PC-3 (cell line): ENCODE measurements at regions not wholly inside any gene's neighbourhood (a gene's known extent, or its start where the extent isn't known, plus 50 kb on each side); places are given as distances from the start of the nearest gene placed in this dataset.
"Not testable (repeated sequence)": the region's sequence is repeated elsewhere in the genome, so short reads cannot be mapped to it uniquely, and the experiment has no call there.

Experiments used
- ATAC-seq: fragments of 200-7000 bp; cut with Tn5 transposase; 2 replicates; pipeline ENCODE4 v1.9.1; 2020; ENCODE audit warnings: mild to moderate bottlenecking, moderate library complexity
- BruUV-seq: library from RNA; stranded (reverse); fragments of 400-500 nt; replicated peaks from 2 replicates; lab custom pipeline; 2021; lab: Mats Ljungman, UMichigan
- CTCF ChIA-PET: fragments of 300-600 bp; sonication (Branson Sonifier 250); formaldehyde crosslinking; loops from one replicate; lab custom pipeline; 2022; ENCODE audit warnings: antibody characterized with exemption; lab: Charles Lee
- POLR2A ChIA-PET: fragments of 300-600 bp; sonication (Branson Sonifier 250); formaldehyde crosslinking; loops from one replicate; lab custom pipeline; 2022; ENCODE audit warnings: antibody characterized with exemption; ENCODE audit not compliant: unreplicated experiment; lab: Charles Lee
- DNase-seq: peaks from one replicate; pipeline ENCODE4 v3.0.0-alpha.2; 2015
- H2AFZ ChIP-seq: fragments of 300-600 bp; sonication (generic); 2 replicates; pipeline ENCODE4 v1.6.0; 2016; ENCODE audit warnings: antibody characterized with exemption, low read length
- H3F3A ChIP-seq: fragments of 300-600 bp; sonication (generic); one replicate; pipeline ENCODE4 v1.6.0; 2017; ENCODE audit warnings: antibody characterized with exemption, low read length, control low read depth, mild to moderate bottlenecking; ENCODE audit not compliant: unreplicated experiment
- H3K27ac ChIP-seq: fragments of 300-600 bp; sonication (generic); 2 replicates; pipeline ENCODE4 v1.5.1; 2016; ENCODE audit warnings: mild to moderate bottlenecking, low read length
- H3K27me3 ChIP-seq: fragments of 300-600 bp; sonication (generic); 2 replicates; pipeline ENCODE4 v1.6.1; 2016; ENCODE audit warnings: low read length, mixed read lengths
- H3K36me3 ChIP-seq: fragments of 300-600 bp; sonication (generic); 2 replicates; pipeline ENCODE4 v1.6.1; 2016; ENCODE audit warnings: low read depth, mixed run types, low read length, mixed read lengths
- H3K4me1 ChIP-seq: fragments of 300-600 bp; sonication (generic); 2 replicates; pipeline ENCODE4 v1.5.1; 2016; ENCODE audit warnings: low read length; ENCODE audit not compliant: insufficient read depth
- H3K4me2 ChIP-seq: fragments of 300-600 bp; sonication (generic); 2 replicates; pipeline ENCODE4 v1.6.0; 2016; ENCODE audit warnings: low read length
- H3K4me3 ChIP-seq: fragments of 300-600 bp; sonication (generic); 2 replicates; pipeline ENCODE4 v1.5.1; 2016; ENCODE audit warnings: mild to moderate bottlenecking, low read length, mixed read lengths
- H3K79me2 ChIP-seq: fragments of 300-600 bp; sonication (generic); 2 replicates; pipeline ENCODE4 v1.6.1; 2017; ENCODE audit warnings: low read length, mixed read lengths
- H3K9ac ChIP-seq: fragments of 300-600 bp; sonication (generic); 2 replicates; pipeline ENCODE4 v1.6.0; 2016; ENCODE audit warnings: mild to moderate bottlenecking, low read length
- H3K9me2 ChIP-seq: fragments of 300-600 bp; sonication (generic); replicated peaks from 2 replicates; pipeline ENCODE4 v1.6.1; 2016; ENCODE audit warnings: mixed run types, low read length, mixed read lengths
- H3K9me3 ChIP-seq: fragments of 300-600 bp; sonication (generic); 2 replicates; pipeline ENCODE4 v1.6.1; 2016; ENCODE audit warnings: low read length, mixed read lengths
- H4K20me1 ChIP-seq: fragments of 300-600 bp; sonication (generic); 2 replicates; pipeline ENCODE4 v1.6.1; 2016; ENCODE audit warnings: low read length, mixed read lengths
- intact Hi-C: fragments of 100-400 bp; cut with micrococcal nuclease; formaldehyde crosslinking; loops from 2 replicates; pipeline ENCODE4 v1.9.0; 2023
- TF ChIP-seq, protein P1 (sequence below): fragments of 300-600 bp; sonication (generic); conservative IDR thresholded peaks from 2 replicates; pipeline ENCODE4 v1.5.1; 2017; ENCODE audit warnings: antibody characterized with exemption, low read depth, mild to moderate bottlenecking, low read length

DNA sequence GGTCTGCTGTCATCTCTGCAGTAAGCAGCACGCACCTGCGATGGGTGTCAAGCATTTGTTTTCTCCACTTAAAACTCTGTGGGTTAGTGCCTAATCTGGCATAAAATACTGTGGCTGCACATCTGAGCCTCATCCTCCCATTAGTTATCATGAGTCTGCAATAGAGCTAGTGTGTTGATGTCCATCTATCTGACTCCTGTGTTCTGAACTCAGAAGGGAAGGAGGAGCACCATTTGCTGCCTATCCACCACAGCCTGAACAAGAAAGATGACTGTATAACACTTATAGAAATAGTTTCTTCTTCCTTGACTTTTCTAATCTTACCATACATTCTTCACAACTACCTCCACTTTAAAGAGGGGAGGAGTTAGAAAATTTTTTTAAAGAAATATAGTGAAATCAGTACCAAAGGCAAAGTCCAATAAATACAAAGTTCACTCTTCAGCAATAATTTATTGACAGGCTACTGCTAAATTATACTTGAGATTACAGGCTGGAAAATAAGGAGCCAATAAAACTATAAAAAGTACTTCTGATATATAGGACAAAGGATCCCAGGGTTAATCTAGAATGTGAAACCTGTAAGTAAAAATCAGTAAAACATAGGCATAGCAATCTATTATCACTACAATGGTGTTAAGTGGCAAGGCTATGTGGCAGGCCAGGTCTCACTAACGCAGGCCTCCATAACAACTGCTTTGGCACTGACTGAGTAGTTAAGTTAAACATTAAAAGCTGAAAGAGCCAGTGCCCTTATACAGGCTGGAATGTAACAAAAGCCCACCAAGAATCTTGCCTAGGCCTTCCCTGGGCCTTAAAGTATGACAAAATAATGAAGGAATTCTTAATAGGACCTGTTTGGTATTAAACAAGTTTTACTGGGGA is 70.2 kb downstream of the LGALS9C start:
- H3K4me2 ChIP-seq, H3K79me2 ChIP-seq, H3K4me1 ChIP-seq, CTCF ChIA-PET, H3K9me2 ChIP-seq, H4K20me1 ChIP-seq, H2AFZ ChIP-seq, H3K9me3 ChIP-seq, H3K4me3 ChIP-seq, ATAC-seq, H3K9ac ChIP-seq, H3K36me3 ChIP-seq, intact Hi-C loops, H3F3A ChIP-seq, H3K27ac ChIP-seq, H3K27me3 ChIP-seq, POLR2A ChIA-PET, DNase-seq, BruUV-seq: not testable (repeated sequence)

DNA sequence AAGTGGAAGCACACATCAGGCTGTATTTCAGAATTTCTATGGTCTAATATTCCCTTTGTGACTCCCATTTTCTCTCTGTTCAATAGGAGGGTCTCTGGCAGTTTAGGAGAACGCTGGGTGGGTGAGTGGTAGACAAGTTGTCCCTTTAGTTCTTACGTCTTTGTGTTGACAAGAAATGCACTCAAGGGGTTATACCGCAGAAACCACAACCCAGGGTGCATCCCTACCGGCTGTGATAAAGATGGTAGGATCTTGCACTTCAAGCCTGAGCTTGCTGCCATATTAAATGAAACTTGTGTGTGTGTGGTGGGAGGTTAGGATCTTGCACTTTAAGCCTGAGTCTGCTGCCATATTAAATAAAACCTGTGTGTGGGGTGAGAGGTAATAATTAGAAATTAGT is 80.5 kb downstream of the LGALS9C start:
- POLR2A ChIA-PET, H3K36me3 ChIP-seq, H3K4me3 ChIP-seq, DNase-seq, ATAC-seq, intact Hi-C loops, H3K9me2 ChIP-seq, H3K4me1 ChIP-seq, BruUV-seq, H2AFZ ChIP-seq, H4K20me1 ChIP-seq, H3K27ac ChIP-seq, H3F3A ChIP-seq, H3K27me3 ChIP-seq, H3K79me2 ChIP-seq, H3K9me3 ChIP-seq, CTCF ChIA-PET, H3K4me2 ChIP-seq, H3K9ac ChIP-seq: not testable (repeated sequence)

DNA sequence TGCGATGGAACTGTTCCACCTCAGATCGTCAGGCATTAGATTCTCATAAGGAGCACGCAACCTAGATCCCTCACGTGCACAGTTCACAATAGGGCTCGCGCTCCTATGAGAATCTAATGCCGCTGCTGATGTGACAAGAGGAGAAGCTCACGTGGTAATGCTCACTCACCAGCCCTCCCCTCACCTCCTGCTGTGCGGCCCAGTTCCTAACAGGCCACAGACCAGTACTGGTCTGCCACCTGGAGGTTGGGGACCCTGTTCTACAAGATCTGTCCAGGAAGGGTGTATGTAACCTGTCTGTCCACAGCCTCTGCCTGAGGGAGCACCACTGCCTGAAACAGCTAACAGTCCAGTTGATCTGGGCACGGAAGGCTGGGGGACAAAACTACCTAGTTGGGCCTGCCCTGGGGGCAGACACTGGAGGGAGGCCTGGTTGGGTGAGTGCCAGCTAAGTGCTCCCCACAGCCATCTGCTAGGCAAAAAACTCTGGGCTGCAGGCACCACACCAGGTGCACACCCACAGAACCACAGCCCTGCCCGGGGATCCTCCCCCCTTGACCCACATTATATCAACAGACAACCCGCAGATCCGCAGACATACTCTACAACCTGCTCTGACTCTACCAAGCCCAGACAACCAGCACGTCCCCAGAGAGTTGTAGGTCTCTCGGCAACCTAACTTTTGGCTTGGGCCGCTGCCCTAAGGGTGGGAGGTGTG is 80.7 kb downstream of the TBC1D28 start:
- BruUV-seq, H3F3A ChIP-seq, H3K79me2 ChIP-seq, H4K20me1 ChIP-seq, H3K9ac ChIP-seq, intact Hi-C loops, H3K9me3 ChIP-seq, H3K27ac ChIP-seq, H3K36me3 ChIP-seq, H3K9me2 ChIP-seq, POLR2A ChIA-PET, H3K4me1 ChIP-seq, CTCF ChIA-PET, H3K4me3 ChIP-seq, H3K27me3 ChIP-seq: not testable (repeated sequence)
- peak overlapping the region; percentile 38; the same call in 1 of the 2 replicates for H3K4me2 ChIP-seq
- ATAC-seq (peak; percentile 79), DNase-seq (peak; percentile 18)
- 0 out of 2 replicates have a peak overlapping the region, but pooled peaks have one; percentile 55 for H2AFZ ChIP-seq

DNA sequence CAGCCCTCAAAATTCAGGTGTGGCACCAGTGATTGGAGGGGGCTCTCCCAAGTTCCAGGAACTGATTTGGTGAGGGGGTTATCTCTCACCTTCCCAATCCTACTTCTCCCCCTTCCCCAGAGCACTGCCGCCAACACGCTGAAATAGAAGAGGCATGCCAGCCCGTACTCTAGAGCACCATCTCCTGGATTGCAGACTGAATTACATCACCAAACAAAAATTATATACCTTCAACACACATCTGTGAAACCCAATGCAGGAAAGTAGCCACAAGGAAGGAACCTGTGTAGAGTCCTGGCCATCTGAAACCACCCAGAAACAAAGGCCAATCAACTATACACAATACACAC is 80.1 kb downstream of the TBC1D28 start:
- H3K27me3 ChIP-seq, H3K9ac ChIP-seq, BruUV-seq, H3F3A ChIP-seq, intact Hi-C loops, H3K79me2 ChIP-seq, H4K20me1 ChIP-seq, H3K36me3 ChIP-seq, H3K27ac ChIP-seq, H3K9me2 ChIP-seq, POLR2A ChIA-PET, CTCF ChIA-PET, H3K4me3 ChIP-seq, H3K9me3 ChIP-seq, H3K4me1 ChIP-seq: not testable (repeated sequence)
- peak overlapping the region; percentile 38; the same call in 1 of the 2 replicates for H3K4me2 ChIP-seq
- DNase-seq, result peak; percentile 63
- TF ChIP-seq, protein P1, sequence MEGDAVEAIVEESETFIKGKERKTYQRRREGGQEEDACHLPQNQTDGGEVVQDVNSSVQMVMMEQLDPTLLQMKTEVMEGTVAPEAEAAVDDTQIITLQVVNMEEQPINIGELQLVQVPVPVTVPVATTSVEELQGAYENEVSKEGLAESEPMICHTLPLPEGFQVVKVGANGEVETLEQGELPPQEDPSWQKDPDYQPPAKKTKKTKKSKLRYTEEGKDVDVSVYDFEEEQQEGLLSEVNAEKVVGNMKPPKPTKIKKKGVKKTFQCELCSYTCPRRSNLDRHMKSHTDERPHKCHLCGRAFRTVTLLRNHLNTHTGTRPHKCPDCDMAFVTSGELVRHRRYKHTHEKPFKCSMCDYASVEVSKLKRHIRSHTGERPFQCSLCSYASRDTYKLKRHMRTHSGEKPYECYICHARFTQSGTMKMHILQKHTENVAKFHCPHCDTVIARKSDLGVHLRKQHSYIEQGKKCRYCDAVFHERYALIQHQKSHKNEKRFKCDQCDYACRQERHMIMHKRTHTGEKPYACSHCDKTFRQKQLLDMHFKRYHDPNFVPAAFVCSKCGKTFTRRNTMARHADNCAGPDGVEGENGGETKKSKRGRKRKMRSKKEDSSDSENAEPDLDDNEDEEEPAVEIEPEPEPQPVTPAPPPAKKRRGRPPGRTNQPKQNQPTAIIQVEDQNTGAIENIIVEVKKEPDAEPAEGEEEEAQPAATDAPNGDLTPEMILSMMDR, result peak; percentile 53
- ATAC-seq, result peak; percentile 77
- 0 out of 2 replicates have a peak overlapping the region, but pooled peaks have one; percentile 55 for H2AFZ ChIP-seq

DNA sequence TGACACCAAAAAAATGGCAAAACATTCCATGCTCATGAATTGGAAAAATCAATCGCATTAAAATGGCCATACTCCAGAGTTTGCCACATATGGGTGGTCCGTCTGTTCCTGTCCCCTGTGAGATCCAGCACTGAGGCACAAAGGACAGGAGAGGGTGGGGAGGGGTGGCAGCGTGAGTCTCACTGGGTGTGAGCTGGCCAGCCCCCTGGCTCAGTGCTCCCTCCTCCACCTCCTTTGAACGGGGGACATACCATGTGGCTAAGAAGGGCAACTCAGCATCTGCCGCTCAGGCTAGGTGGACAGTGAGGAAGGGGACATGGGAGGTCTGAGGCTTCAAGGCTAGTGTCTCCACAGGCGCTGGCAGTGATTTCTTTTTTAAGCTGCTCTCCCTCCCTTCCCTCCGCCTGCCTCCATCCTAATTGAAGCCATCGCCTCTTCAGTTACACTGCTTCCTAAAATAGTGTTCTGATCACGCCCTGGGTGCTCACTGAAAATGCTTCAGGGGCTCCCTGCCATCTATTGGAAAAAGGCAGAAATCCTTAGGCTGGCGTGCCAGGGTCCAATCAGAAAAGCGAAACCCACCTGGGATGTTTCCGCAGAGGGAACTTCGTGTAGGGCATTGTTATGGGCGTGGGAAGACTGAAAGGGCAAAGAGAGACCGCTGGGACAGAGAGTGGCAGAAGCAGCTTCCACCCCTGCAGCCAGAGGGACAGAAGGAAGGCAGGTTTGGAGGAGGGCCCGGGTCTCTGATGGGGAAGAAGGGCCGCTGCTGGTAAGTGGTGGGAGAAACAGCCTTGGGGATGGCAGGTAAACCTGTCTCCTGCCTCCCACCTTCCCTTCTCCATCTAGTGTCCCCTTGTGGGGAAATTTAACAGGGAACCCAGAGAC is 75.8 kb downstream of the TBC1D28 start:
- CTCF ChIA-PET, H3K9me2 ChIP-seq, H3K27me3 ChIP-seq, H3F3A ChIP-seq, H3K9ac ChIP-seq, H3K4me2 ChIP-seq, BruUV-seq, POLR2A ChIA-PET, H4K20me1 ChIP-seq, H3K4me1 ChIP-seq, ATAC-seq, H3K4me3 ChIP-seq, DNase-seq, H3K9me3 ChIP-seq, H3K36me3 ChIP-seq, H3K79me2 ChIP-seq, H2AFZ ChIP-seq, H3K27ac ChIP-seq, intact Hi-C loops: not testable (repeated sequence)
